ENCODE measurements at regions not wholly inside any gene's neighbourhood (a gene's known extent, or its start where the extent isn't known, plus 50 kb on each side); places are given as distances from the start of the nearest gene placed in this dataset.

- no peak for DNase-seq (ENCODE audit: low spot score)
- no peak overlapping the region for H3K27ac Mint-ChIP-seq
- no peaks in the 10 kb centered on the region for H3K36me3 Mint-ChIP-seq
- H3K4me1 Mint-ChIP-seq (ENCODE audit: low read depth in 2 of 2), result no peaks in the 10 kb centered on the region
- H3K4me3 Mint-ChIP-seq, result no peak overlapping the region
- H3K27me3 Mint-ChIP-seq, result no peaks in the 10 kb centered on the region
- H3K9me3 Mint-ChIP-seq, result no peaks in the 10 kb centered on the region
- ATAC-seq, result no peak
Observed at GRCh38 chr14:42002141-42002540, 395.5 kb downstream of the LRFN5 start.

DNA sequence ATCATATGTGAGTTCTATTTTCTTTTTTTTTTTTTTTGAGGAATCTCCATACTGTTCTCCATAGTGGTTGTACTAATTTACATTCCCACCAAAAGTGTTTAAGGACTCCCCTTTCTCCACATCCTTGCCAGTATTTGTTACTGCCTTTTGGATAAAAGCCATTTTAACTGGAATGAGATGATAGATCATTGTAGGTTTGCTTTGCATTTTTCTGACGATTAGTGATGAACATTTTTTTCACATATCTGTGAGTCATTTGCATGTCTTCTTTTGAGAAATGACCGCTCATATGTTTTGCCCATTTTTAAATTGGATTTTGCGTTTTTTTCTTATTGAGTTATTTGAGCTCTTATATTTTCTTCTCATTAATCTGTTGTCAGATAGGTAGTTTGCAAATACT, 394.8 kb downstream of the LRFN5 start:
- Mint-ChIP-seq H3K4me3 (no peak overlapping the region), H3K27me3 (no peaks in the 10 kb centered on the region), H3K9me3 (no peaks in the 10 kb centered on the region), H3K27ac (no peak overlapping the region), H3K36me3 (no peaks in the 10 kb centered on the region), H3K4me1 (ENCODE audit: low read depth in 2 of 2) (no peaks in the 10 kb centered on the region)
- ATAC-seq (no peak), DNase-seq (ENCODE audit: low spot score) (no peak)

DNA sequence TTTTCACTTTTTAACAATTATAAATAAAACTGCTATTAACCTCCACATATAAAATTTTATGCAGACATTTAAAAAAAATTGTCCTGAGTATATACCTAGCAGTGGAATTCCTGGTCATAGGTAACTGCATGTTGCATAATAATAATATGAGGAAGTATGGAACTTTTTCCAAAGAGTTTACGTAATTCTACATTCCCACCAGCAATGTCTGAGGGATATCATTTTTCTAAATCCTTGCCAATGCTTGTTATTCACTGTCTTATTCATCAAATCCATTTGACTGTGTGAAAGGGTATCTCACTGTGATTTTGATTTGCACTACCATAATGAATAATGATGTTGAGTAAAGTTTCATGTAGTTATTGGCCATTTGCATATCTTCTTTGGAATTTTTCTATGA, 393.8 kb downstream of the LRFN5 start:
- Mint-ChIP-seq H3K36me3 (no peaks in the 10 kb centered on the region), H3K9me3 (no peaks in the 10 kb centered on the region), H3K4me3 (no peak overlapping the region), H3K4me1 (ENCODE audit: low read depth in 2 of 2) (no peaks in the 10 kb centered on the region), H3K27ac (no peak overlapping the region), H3K27me3 (no peaks in the 10 kb centered on the region)
- no peak for DNase-seq (ENCODE audit: low spot score)
- no peak for ATAC-seq

GRCh38 chr14:41993687-41994086, 387.0 kb downstream of the LRFN5 start:
- no peak overlapping the region for H3K4me3 Mint-ChIP-seq
- H3K27ac Mint-ChIP-seq, result no peak overlapping the region
- DNase-seq (ENCODE audit: low spot score) (no peak), ATAC-seq (no peak)
- no peaks in the 10 kb centered on the region for H3K36me3 Mint-ChIP-seq
- H3K9me3 Mint-ChIP-seq, result peaks cover 3% of the 10 kb centered on the region
- no peaks in the 10 kb centered on the region for H3K4me1 Mint-ChIP-seq (ENCODE audit: low read depth in 2 of 2)
- no peaks in the 10 kb centered on the region for H3K27me3 Mint-ChIP-seq

- no peaks in the 10 kb centered on the region for H3K4me1 Mint-ChIP-seq (ENCODE audit: low read depth in 2 of 2)
- H3K36me3 Mint-ChIP-seq, result peaks cover 4% of the 10 kb centered on the region
- no peaks in the 10 kb centered on the region for H3K27me3 Mint-ChIP-seq
- DNase-seq (ENCODE audit: low spot score) (no peak), ATAC-seq (no peak)
- no peak overlapping the region for H3K4me3 Mint-ChIP-seq
- peaks cover 9% of the 10 kb centered on the region for H3K9me3 Mint-ChIP-seq
- H3K27ac Mint-ChIP-seq, result no peak overlapping the region
Observed at GRCh38 chr14:41986700-41987099, 380.0 kb downstream of the LRFN5 start.

- no peak overlapping the region for H3K4me3 Mint-ChIP-seq
- H3K9me3 Mint-ChIP-seq, result peaks cover 10% of the 10 kb centered on the region
- H3K4me1 Mint-ChIP-seq (ENCODE audit: low read depth in 2 of 2), result no peaks in the 10 kb centered on the region
- H3K27ac Mint-ChIP-seq, result no peak overlapping the region
- ATAC-seq (no peak), DNase-seq (ENCODE audit: low spot score) (no peak)
- no peaks in the 10 kb centered on the region for H3K27me3 Mint-ChIP-seq
- H3K36me3 Mint-ChIP-seq, result peaks cover 4% of the 10 kb centered on the region
Observed at GRCh38 chr14:41986083-41986645, 379.5 kb downstream of the LRFN5 start.

DNA sequence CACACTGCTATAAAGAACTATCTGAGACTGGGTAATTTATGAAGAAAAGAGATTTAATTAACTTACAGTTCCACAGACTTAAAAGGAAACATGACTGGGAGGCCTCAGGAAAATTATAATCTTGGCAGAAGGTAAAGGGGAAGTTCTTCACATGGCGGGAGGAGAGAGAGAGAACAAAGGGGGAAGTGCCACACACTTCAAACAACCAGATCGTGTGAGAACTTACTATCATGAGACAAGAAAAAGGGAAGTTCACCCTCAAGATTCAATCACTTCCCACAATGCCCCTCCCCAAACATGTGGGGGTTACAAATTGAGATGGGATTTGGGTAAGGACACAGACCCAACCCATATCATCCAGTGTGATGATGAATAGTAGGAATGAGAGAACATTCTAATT, 366.5 kb downstream of the LRFN5 start:
- H3K27me3 Mint-ChIP-seq, result no peaks in the 10 kb centered on the region
- no peak overlapping the region for H3K4me3 Mint-ChIP-seq
- H3K9me3 Mint-ChIP-seq, result peaks cover 11% of the 10 kb centered on the region
- H3K4me1 Mint-ChIP-seq (ENCODE audit: low read depth in 2 of 2), result no peaks in the 10 kb centered on the region
- ATAC-seq (no peak), DNase-seq (ENCODE audit: low spot score) (no peak)
- H3K27ac Mint-ChIP-seq, result no peak overlapping the region
- H3K36me3 Mint-ChIP-seq, result peaks cover 9% of the 10 kb centered on the region

DNA sequence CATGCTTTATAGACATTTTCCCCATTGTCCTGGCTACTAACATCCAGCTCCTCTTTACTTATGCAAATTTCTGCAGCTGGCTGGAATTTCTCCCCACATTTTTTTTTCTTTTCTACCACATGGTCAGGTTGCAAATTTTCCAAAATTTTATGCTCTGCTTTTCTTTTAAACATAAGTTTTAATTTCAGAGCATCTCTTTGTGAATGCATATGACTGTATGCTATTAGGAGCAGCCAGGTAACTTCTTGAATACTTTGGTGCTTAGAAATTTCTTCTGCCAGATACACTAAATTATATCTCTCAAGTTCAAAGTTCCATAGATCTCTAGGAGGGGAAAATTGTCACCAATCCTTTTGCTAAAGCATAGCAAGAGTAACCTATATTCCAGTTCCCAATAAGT, 365.9 kb downstream of the LRFN5 start:
- DNase-seq (ENCODE audit: low spot score) (no peak), ATAC-seq (no peak)
- no peaks in the 10 kb centered on the region for H3K4me1 Mint-ChIP-seq (ENCODE audit: low read depth in 2 of 2)
- H3K9me3 Mint-ChIP-seq, result peaks cover 13% of the 10 kb centered on the region
- peaks cover 11% of the 10 kb centered on the region for H3K36me3 Mint-ChIP-seq
- no peak overlapping the region for H3K27ac Mint-ChIP-seq
- no peak overlapping the region for H3K4me3 Mint-ChIP-seq
- H3K27me3 Mint-ChIP-seq, result no peaks in the 10 kb centered on the region

GRCh38 chr14:41960281-41960680, 353.6 kb downstream of the LRFN5 start:
- Mint-ChIP-seq H3K27me3 (no peaks in the 10 kb centered on the region), H3K4me1 (ENCODE audit: low read depth in 2 of 2) (no peaks in the 10 kb centered on the region), H3K9me3 (peaks cover 5% of the 10 kb centered on the region), H3K4me3 (no peak overlapping the region), H3K36me3 (no peaks in the 10 kb centered on the region), H3K27ac (no peak overlapping the region)
- no peak for DNase-seq (ENCODE audit: low spot score)
- ATAC-seq, result no peak

GRCh38 chr14:41957459-41957858, 350.8 kb downstream of the LRFN5 start:
- Mint-ChIP-seq H3K4me3 (no peak overlapping the region), H3K36me3 (no peaks in the 10 kb centered on the region), H3K4me1 (ENCODE audit: low read depth in 2 of 2) (no peaks in the 10 kb centered on the region), H3K9me3 (no peaks in the 10 kb centered on the region), H3K27ac (no peak overlapping the region), H3K27me3 (no peaks in the 10 kb centered on the region)
- ATAC-seq (no peak), DNase-seq (ENCODE audit: low spot score) (no peak)

Data from natural killer cell treated with Interleukin-12 subunit alpha and Interleukin-12 subunit beta and Interleukin-15 and Interleukin-18, amount 100 ng/mL, for 72 hours (primary cell).